ENCODE measurements at regions not wholly inside any gene's neighbourhood (a gene's known extent, or its start where the extent isn't known, plus 50 kb on each side); places are given as distances from the start of the nearest gene placed in this dataset.

GRCh38 chr10:2981361-2981801 lies 86.0 kb upstream of the PFKP start:
- DNase-seq: no peak

GRCh38 chr10:2980791-2981360 lies 86.5 kb upstream of the PFKP start:
- DNase-seq: no peak

- DNase-seq: no peak
Observed at GRCh38 chr10:2980116-2980515, 87.2 kb upstream of the PFKP start.

GRCh38 chr10:2979306-2979705 lies 88.0 kb upstream of the PFKP start:
- no peak for DNase-seq

- no peak for DNase-seq
Observed at GRCh38 chr10:2978574-2979273, 88.6 kb upstream of the PFKP start.

- DNase-seq: peak; percentile 65
Observed at GRCh38 chr10:2978111-2978510, 89.2 kb upstream of the PFKP start.

- DNase-seq: no peak
Observed at GRCh38 chr10:2974503-2975207, 92.7 kb upstream of the PFKP start.

GRCh38 chr10:2974083-2974482 lies 93.3 kb upstream of the PFKP start:
- no peak for DNase-seq

GRCh38 chr10:2972810-2973209 lies 94.5 kb upstream of the PFKP start:
- no peak for DNase-seq

- DNase-seq: no peak
Observed at GRCh38 chr10:2972216-2972615, 95.1 kb upstream of the PFKP start.

- no peak for DNase-seq
Observed at GRCh38 chr10:2970190-2970823, 97.0 kb upstream of the PFKP start.

- no peak for DNase-seq
Observed at GRCh38 chr10:2968401-2969058, 98.8 kb upstream of the PFKP start.

GRCh38 chr10:2966134-2966533 lies 101.2 kb upstream of the PFKP start:
- no peak for DNase-seq

- no peak for DNase-seq
Observed at GRCh38 chr10:2964632-2965296, 102.6 kb upstream of the PFKP start.

GRCh38 chr10:2963889-2964631 lies 103.3 kb upstream of the PFKP start:
- no peak for DNase-seq

GRCh38 chr10:2962194-2962593 lies 105.2 kb upstream of the PFKP start:
- DNase-seq: no peak

GRCh38 chr10:2958659-2959058 lies 108.7 kb upstream of the PFKP start:
- DNase-seq: no peak

- no peak for DNase-seq
Observed at GRCh38 chr10:2957785-2958184, 109.6 kb upstream of the PFKP start.

GRCh38 chr10:2955064-2955463 lies 112.3 kb upstream of the PFKP start:
- DNase-seq: no peak

GRCh38 chr10:2953495-2953894 lies 113.9 kb upstream of the PFKP start:
- DNase-seq: no peak

- DNase-seq: no peak
Observed at GRCh38 chr10:2951235-2951835, 116.0 kb upstream of the PFKP start.
